Activated naive CD8-positive, alpha-beta T cell treated with anti-CD3 and anti-CD28 coated beads for 36 hours (primary cell): ENCODE measurements at regions not wholly inside any gene's neighbourhood (a gene's known extent, or its start where the extent isn't known, plus 50 kb on each side); places are given as distances from the start of the nearest gene placed in this dataset.

Experiments
- DNase-seq: peaks from one replicate; pipeline ENCODE4 v3.0.0; 2021
- H3K27ac Mint-ChIP-seq: one replicate; pipeline ENCODE4 v1.8.0; 2022; ENCODE audit warnings: mild to moderate bottlenecking, moderate library complexity, mixed read lengths
- H3K27me3 Mint-ChIP-seq: one replicate; pipeline ENCODE4 v1.8.0; 2022; ENCODE audit warnings: mild to moderate bottlenecking, mixed read lengths
- H3K36me3 Mint-ChIP-seq: one replicate; pipeline ENCODE4 v1.8.0; 2021; ENCODE audit warnings: mild to moderate bottlenecking, mixed read lengths
- H3K4me1 Mint-ChIP-seq: one replicate; pipeline ENCODE4 v1.8.0; 2021; ENCODE audit warnings: mixed read lengths
- H3K4me3 Mint-ChIP-seq: one replicate; pipeline ENCODE4 v1.8.0; 2022; ENCODE audit warnings: mild to moderate bottlenecking, moderate library complexity, mixed read lengths
- H3K9me3 Mint-ChIP-seq: one replicate; pipeline ENCODE4 v1.8.0; 2022; ENCODE audit warnings: mixed read lengths

DNA sequence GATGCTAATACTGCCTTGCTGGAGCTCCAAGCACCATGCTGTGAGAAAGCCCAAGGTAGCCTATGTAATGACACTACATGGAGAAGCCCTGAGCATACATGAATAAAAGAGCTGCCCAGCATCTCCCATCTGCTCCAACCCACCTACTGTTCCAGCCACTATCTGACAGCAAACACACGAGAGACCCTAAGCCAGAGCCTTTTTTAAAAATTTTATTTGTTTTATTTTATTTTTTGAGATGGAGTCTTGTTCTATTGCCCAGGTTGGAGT lies 95.2 kb upstream of the PRICKLE1 start:
- H3K27me3 Mint-ChIP-seq, result no peaks in the 10 kb centered on the region
- H3K27ac Mint-ChIP-seq, result no peak overlapping the region
- H3K4me3 Mint-ChIP-seq, result no peak overlapping the region
- no peaks in the 10 kb centered on the region for H3K4me1 Mint-ChIP-seq
- no peaks in the 10 kb centered on the region for H3K36me3 Mint-ChIP-seq
- no peaks in the 10 kb centered on the region for H3K9me3 Mint-ChIP-seq
- no peak for DNase-seq

DNA sequence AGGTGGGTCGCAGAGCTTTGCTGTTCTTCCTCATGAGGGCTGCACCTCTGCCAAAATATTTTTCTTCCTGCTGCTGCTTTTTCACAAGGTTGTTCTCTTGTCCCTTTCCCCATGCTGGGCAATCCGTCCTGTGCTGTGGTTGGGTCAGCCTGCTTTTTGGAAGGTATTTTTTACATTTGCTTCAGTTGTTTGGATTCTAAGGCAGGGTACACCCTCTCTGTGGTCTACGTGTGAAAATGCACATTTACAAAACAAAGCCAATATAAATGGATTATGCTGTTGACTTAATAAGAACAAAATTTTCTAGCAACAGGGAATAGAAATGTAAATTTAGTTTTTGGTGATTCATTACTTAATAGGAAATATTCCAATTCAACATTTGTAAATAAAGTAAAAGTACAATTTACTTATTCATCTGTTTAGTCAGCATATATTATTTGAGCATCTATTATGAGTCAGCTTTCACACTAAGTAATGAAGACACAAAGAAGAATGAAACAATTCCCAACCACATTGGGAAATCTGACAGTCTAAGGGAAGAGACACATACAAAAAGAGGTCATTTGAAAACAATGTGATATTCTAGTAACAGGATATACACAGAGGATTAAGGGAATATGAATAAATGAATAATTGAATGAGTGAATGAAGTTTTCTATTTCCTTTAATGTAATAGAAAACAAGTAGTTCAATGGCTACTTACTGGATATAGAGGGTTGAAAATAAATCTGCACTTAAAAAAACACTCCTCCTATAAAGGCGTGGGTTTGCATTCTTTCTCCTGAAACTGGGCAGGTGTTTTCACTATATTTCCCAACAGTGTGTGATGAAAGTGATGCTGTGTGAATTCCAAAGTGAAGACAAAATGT lies 94.6 kb upstream of the PRICKLE1 start:
- Mint-ChIP-seq H3K9me3 (no peaks in the 10 kb centered on the region), H3K36me3 (no peaks in the 10 kb centered on the region)

DNA sequence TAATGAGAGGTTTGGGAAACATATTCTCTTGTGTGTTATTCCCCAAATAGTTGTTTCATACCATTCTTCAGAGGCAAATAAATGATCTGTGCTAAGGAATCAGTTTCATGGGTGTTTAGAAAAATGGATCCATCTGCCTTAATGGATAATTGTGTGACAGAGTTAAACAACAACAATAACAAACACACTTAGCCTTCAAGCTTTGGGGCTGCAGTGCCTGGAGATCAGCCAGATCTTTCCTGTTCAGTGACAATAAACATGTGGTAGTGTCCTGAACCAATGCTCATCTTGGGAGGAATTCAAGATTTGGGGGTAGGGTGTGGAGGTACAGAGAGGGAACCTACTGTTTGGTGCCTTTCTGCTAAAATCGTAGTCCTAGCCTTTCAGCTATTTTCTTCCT lies 93.7 kb upstream of the PRICKLE1 start:
- Mint-ChIP-seq H3K9me3 (no peaks in the 10 kb centered on the region), H3K4me1 (no peaks in the 10 kb centered on the region), H3K27ac (no peak overlapping the region), H3K27me3 (no peaks in the 10 kb centered on the region), H3K4me3 (no peak overlapping the region), H3K36me3 (no peaks in the 10 kb centered on the region)
- no peak for DNase-seq

More for the DNA sequence above, 94.6 kb upstream of the PRICKLE1 start:
- Mint-ChIP-seq H3K4me1 (no peaks in the 10 kb centered on the region), H3K27me3 (no peaks in the 10 kb centered on the region), H3K27ac (peak overlapping the region; percentile 28), H3K4me3 (no peak overlapping the region)
- no peak for DNase-seq

DNA sequence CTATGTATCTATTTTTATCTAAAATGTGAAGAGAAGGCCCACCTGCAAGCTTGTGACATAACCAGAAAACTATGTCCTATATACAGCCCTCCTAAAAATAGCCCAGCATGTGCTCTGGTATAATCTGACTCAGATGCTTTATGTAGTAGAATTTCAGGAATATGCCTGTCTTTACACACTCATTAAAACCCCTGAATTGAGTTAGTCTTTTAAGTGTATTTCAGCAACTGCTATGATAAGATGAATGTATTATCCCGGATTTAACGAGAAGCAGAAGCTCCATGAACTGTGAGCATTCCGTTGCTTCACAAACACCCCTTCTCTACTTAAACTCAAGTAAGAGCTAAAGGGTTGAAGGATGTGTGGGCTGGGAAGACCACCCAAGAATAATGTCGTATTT lies 89.9 kb upstream of the PRICKLE1 start:
- DNase-seq, result no peak
- H3K27ac Mint-ChIP-seq, result no peak overlapping the region
- H3K27me3 Mint-ChIP-seq, result no peaks in the 10 kb centered on the region
- H3K4me1 Mint-ChIP-seq, result no peaks in the 10 kb centered on the region
- no peaks in the 10 kb centered on the region for H3K9me3 Mint-ChIP-seq
- H3K4me3 Mint-ChIP-seq, result no peak overlapping the region
- H3K36me3 Mint-ChIP-seq, result no peaks in the 10 kb centered on the region

DNA sequence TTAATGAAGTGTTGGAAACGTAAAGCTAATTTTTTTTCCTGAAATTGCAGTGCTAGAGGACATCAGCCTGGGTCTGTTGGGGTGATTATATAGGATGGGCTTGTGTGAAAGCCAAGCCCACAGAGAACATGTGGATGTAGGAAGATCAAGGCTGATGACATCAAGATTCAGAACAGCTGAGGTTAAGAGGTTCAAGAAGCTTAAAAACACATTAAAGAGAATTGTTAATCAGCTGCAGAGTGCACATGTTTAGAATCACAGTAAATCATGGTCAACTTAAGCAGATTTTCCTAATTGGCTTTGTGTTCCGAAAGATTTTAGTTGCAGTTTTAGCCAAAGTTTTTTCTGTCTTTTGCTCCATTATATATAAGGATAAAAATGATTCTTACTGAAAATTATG lies 87.9 kb upstream of the PRICKLE1 start:
- Mint-ChIP-seq H3K27me3 (no peaks in the 10 kb centered on the region), H3K36me3 (no peaks in the 10 kb centered on the region), H3K4me3 (no peak overlapping the region), H3K9me3 (no peaks in the 10 kb centered on the region), H3K27ac (no peak overlapping the region), H3K4me1 (no peaks in the 10 kb centered on the region)
- DNase-seq, result no peak

DNA sequence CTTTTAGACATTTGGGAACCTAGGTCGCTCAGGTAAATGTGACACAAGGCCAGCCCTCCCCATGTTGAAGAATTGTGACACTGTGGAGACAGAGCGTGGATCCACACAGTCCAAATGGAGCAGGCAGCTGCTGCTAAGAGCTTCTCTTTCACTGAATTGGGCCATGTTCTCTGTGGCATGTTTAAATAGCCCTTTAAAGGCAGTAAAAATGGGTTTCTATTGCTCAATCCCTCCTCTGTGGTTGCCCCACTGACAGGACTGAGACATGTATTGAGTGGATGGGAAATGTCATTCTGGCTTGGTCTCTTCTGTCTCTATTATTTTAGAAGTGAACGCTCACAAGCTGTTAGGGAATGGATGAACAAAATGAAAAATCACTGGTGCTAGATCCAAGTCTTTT lies 84.0 kb upstream of the PRICKLE1 start:
- H3K27ac Mint-ChIP-seq, result no peak overlapping the region
- no peaks in the 10 kb centered on the region for H3K9me3 Mint-ChIP-seq
- no peaks in the 10 kb centered on the region for H3K27me3 Mint-ChIP-seq
- H3K36me3 Mint-ChIP-seq, result no peaks in the 10 kb centered on the region
- no peaks in the 10 kb centered on the region for H3K4me1 Mint-ChIP-seq
- DNase-seq, result no peak
- H3K4me3 Mint-ChIP-seq, result no peak overlapping the region

DNA sequence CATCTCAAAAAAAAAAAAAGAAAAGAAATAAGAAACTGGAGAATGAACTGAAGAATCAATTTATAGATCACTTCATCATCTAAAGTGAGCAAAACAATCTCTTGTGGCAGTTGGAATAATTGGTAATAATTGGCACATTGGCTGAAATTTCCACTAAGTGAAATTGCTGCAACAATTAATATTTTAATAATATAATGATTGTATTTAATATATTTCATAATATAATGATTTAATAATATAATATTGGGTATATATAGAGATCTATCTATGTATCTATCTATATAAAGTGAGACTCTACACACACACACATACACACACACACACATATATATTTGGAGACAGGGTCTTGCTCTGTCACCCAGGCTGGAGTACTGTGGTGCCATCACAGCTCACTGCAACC lies 81.2 kb upstream of the PRICKLE1 start:
- no peak overlapping the region for H3K4me3 Mint-ChIP-seq
- DNase-seq, result no peak
- H3K27ac Mint-ChIP-seq, result no peak overlapping the region
- no peaks in the 10 kb centered on the region for H3K36me3 Mint-ChIP-seq
- H3K4me1 Mint-ChIP-seq, result no peaks in the 10 kb centered on the region
- no peaks in the 10 kb centered on the region for H3K9me3 Mint-ChIP-seq
- no peaks in the 10 kb centered on the region for H3K27me3 Mint-ChIP-seq

DNA sequence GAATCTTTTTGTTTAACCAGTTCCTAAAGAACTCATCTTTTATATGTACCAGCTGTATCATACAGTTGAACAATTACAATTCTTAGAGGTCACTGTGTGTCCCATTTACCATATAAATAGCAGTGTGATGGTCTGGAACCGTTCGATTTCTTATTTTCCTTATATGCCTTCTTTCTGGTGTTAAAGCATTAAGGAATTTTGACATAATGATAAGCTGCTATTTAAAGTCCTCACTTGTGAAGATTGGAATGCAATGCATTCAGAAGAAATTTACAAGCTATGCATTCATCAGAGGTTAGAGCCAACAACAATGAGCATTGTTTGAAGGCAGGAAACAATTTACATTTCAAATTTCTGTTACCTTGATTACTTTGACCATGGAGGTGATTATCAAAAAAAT lies 80.0 kb upstream of the PRICKLE1 start:
- Mint-ChIP-seq H3K9me3 (no peaks in the 10 kb centered on the region), H3K27ac (no peak overlapping the region), H3K4me3 (no peak overlapping the region), H3K4me1 (no peaks in the 10 kb centered on the region), H3K36me3 (no peaks in the 10 kb centered on the region), H3K27me3 (no peaks in the 10 kb centered on the region)
- DNase-seq, result no peak

DNA sequence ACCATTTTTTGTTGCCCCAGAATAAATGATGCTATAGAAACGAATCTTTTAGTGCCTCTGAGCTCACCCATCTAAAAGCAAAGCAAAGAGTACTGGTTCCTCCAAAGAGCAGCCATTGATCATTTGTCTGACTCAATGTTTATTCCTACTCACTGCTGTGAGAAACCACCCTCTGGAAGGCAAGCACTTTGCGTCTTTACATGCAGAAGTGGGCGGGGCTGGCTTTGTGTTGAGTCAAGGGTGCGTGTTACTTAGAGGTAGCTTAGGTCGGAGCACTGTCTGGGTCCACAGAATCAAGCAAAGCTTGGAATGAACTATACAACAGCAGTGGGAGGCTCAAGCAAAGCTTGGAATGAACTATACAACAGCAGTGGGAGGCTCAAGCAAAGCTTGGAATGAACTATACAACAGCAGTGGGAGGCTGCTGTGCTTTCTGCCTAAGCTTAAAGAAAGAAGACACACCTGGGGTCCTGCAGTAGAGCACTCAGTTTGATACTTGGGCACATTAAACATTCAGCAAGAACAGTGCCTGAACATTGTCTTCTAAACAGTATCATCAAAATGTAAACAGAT lies 77.2 kb upstream of the PRICKLE1 start:
- Mint-ChIP-seq H3K4me1 (no peaks in the 10 kb centered on the region), H3K36me3 (no peaks in the 10 kb centered on the region), H3K27me3 (no peaks in the 10 kb centered on the region), H3K27ac (no peak overlapping the region), H3K4me3 (no peak overlapping the region), H3K9me3 (no peaks in the 10 kb centered on the region)
- no peak for DNase-seq

DNA sequence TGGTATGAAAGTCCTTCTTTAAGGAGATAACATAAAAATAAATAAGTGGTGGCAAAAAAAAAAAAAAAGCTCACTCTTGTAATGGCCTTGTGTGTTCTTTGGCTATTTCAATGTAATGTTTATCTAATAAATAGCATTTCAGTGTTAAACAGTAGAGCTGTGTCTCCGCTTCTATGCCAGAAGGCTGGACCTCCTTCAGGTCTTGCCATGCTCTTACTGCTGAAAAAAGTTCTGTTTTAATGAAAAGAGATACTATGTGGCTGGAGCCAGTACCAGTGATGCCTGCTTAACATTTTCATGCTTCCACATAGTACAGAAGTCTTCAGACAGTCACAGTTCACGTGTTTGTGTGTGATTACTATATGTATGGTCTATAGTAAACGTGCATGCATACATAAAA lies 74.1 kb upstream of the PRICKLE1 start:
- no peak overlapping the region for H3K27ac Mint-ChIP-seq
- no peaks in the 10 kb centered on the region for H3K9me3 Mint-ChIP-seq
- H3K27me3 Mint-ChIP-seq, result no peaks in the 10 kb centered on the region
- no peak for DNase-seq
- no peaks in the 10 kb centered on the region for H3K4me1 Mint-ChIP-seq
- no peaks in the 10 kb centered on the region for H3K36me3 Mint-ChIP-seq
- H3K4me3 Mint-ChIP-seq, result no peak overlapping the region

DNA sequence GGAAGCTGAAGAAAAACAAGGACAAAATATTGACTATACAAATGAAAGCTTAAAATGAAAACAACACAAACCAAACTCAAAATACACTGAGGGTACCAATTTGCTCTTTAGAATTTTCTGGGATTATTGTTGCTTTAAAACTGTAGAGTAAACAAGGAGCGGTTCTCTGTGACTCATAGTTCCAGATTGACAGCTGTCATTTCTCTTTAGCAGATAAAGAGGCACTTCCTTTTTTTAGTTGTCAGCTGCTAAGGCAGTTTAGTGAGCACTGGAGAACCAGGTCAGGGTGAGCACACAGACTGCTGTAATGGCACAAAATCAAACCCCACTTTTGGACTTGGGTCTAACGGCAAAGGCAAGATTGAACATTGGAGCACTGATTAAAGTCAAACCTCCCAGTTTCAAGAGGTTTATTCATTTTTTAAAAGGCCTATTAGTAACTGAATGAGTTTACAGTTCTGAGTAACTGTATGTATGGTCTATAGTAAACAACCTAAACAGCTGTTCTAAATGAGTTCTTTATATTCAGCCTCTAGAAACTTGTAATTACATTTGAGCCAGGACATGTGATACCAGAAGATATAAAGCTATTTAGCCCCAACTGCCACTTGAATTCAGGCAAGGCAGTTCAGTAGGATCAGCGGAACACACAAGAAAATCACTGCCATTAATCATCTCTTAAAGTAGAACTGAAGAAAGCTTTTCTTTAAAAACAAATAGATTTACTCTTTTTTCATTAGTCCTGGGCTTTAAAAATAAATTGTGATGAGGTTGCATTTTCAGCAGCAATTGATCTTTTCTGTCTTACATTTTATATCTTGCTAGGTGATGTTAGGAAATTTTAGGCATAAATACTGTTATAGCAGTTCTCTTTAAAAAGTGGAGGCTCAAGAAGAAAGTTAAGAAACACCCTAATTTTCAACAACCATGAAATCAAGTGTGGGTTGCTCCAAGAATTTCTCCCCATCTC lies 71.7 kb upstream of the PRICKLE1 start:
- no peaks in the 10 kb centered on the region for H3K27me3 Mint-ChIP-seq
- H3K27ac Mint-ChIP-seq, result no peak overlapping the region
- no peaks in the 10 kb centered on the region for H3K4me1 Mint-ChIP-seq
- H3K4me3 Mint-ChIP-seq, result no peak overlapping the region
- no peak for DNase-seq
- H3K9me3 Mint-ChIP-seq, result no peaks in the 10 kb centered on the region
- no peaks in the 10 kb centered on the region for H3K36me3 Mint-ChIP-seq

DNA sequence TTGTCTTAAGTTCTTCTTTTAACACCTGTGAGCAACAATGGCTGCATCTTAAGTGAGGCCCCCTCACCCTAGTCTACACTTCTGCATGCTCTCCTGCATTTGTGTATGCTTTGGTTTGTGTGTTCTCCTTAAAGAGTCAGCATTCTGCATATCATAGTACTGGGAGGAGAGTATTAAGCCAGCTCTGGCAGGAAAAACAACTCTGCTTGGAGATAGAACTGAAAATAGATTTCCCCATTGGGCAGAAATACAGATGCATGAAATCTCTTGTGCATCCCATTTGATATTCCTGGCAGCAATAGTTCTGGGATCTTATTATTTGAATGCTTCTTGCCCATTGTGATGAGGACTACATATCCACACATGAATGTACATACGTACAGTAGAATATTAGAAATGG lies 70.6 kb upstream of the PRICKLE1 start:
- no peaks in the 10 kb centered on the region for H3K9me3 Mint-ChIP-seq
- H3K27ac Mint-ChIP-seq, result no peak overlapping the region
- DNase-seq, result no peak
- no peaks in the 10 kb centered on the region for H3K27me3 Mint-ChIP-seq
- no peaks in the 10 kb centered on the region for H3K36me3 Mint-ChIP-seq
- no peak overlapping the region for H3K4me3 Mint-ChIP-seq
- no peaks in the 10 kb centered on the region for H3K4me1 Mint-ChIP-seq

DNA sequence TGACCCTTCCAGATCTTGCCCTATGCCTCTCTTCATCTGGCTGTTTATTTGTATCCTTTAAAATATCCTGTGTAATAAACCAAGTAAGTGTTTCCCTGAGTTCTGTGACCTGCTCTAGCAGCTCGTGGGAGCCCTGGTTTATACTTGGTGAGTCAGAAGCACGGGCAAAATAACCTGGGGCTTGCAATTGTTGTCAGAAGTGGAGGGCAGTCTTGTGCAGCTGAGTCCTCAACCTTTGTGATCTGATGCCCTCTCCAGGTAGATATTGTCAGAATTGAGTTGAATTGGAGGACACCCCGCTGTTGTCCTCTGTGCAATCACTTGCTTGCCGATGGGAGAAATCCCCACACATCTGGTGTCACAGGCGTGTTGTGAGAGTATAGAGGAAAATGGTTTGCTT lies 62.5 kb upstream of the PRICKLE1 start:
- H3K9me3 Mint-ChIP-seq, result no peaks in the 10 kb centered on the region
- H3K27me3 Mint-ChIP-seq, result no peaks in the 10 kb centered on the region
- H3K4me1 Mint-ChIP-seq, result no peaks in the 10 kb centered on the region
- no peaks in the 10 kb centered on the region for H3K36me3 Mint-ChIP-seq
- H3K27ac Mint-ChIP-seq, result no peak overlapping the region
- H3K4me3 Mint-ChIP-seq, result no peak overlapping the region
- DNase-seq, result no peak

DNA sequence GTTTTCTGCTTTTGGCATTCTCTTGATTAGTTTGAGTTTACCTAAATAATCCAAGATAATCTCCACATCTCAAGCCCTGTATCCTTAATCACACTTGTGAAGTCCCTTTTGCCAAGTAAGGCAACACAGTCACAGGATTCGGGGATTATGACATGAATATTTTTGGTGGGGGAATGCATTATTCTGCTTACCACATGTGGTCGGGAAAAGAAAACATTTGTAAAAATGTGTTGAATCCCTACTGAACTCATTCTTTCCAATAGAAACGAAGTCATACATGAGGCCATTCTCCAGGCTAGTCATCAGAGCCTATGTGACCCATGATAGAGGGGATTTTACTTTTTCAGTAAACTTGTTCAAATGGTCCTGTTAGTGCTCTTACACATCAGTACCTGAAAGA lies 58.5 kb upstream of the PRICKLE1 start:
- Mint-ChIP-seq H3K4me1 (no peaks in the 10 kb centered on the region), H3K27me3 (no peaks in the 10 kb centered on the region), H3K27ac (no peak overlapping the region), H3K4me3 (no peak overlapping the region), H3K36me3 (no peaks in the 10 kb centered on the region), H3K9me3 (no peaks in the 10 kb centered on the region)
- DNase-seq, result no peak

DNA sequence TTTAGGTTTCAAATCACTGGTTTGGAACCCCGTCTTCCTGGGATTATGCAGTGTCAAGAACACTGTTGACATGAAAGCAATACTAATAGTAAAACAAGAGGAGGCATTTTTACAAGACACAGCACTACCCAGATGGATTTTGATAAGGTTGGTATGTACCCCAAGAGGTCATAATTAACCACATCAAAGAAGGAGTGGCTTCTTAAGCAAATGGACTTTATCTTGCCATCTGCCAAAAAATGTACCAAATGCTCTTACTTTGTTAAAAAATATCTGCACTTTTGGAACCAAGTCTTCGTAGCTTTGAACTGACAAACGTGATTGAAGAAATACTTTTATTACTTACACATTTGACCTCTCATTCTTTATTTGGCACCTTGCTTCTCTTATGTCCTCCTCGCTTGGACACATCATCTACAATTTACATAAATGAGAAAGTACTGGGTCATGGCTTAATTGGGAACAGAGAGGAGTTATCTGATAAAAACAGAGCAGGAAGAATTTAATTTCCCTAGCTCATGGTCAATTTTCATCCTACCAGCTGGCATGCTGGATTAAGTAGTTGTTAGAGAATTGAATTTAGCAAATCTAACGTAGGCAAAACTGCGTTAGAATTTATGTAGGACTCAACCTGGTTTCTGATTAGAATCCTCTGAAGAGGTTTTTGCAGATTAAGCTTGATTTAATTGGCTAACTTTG lies 54.5 kb upstream of the PRICKLE1 start:
- Mint-ChIP-seq H3K4me1 (no peaks in the 10 kb centered on the region), H3K9me3 (no peaks in the 10 kb centered on the region), H3K27ac (no peak overlapping the region), H3K4me3 (no peak overlapping the region), H3K36me3 (no peaks in the 10 kb centered on the region), H3K27me3 (peaks cover 8% of the 10 kb centered on the region)
- no peak for DNase-seq
